ENCODE measurements at regions not wholly inside any gene's neighbourhood (a gene's known extent, or its start where the extent isn't known, plus 50 kb on each side); places are given as distances from the start of the nearest gene placed in this dataset.

GRCh38 chr19:28399187-28399586 lies 813.8 kb downstream of the UQCRFS1 start:
- TF ChIP-seq CTCF (IDR thresholded peaks at IDR 0.05) = no peak
- TF ChIP-seq JUN (IDR thresholded peaks at IDR 0.05) = no peak
- TF ChIP-seq HDAC2 (IDR thresholded peaks at IDR 0.05) = no peak
- no peak for TF ChIP-seq POLR2AphosphoS2 (conservative IDR thresholded peaks at IDR 0.05; ENCODE audit: low read length)
- TF ChIP-seq MAX (IDR thresholded peaks at IDR 0.05) = no peak
- TF ChIP-seq REST (IDR thresholded peaks at IDR 0.05) = no peak
- no peak for TF ChIP-seq SMC3 (IDR thresholded peaks at IDR 0.05)
- no peak for TF ChIP-seq MAFK (IDR thresholded peaks at IDR 0.05; ENCODE audit: partially characterized antibody)
- no peak for TF ChIP-seq HMGXB4 (CRISPR knock-in tag; IDR thresholded peaks at IDR 0.05; ENCODE audit: borderline replicate concordance)
- TF ChIP-seq RAD21 (conservative IDR thresholded peaks at IDR 0.05 in 1 of 2, IDR thresholded peaks at IDR 0.05 in 1 of 2) = no peak
- TF ChIP-seq JUNB (IDR thresholded peaks at IDR 0.05) = no peak

Measured in A549 (cell line).